KBM-7 (cell line): ENCODE measurements at regions not wholly inside any gene's neighbourhood (a gene's known extent, or its start where the extent isn't known, plus 50 kb on each side); places are given as distances from the start of the nearest gene placed in this dataset.
"Not testable (repeated sequence)": the region's sequence is repeated elsewhere in the genome, so short reads cannot be mapped to it uniquely, and the experiment has no call there.

Experiments used
- DNase-seq: peaks from one replicate; pipeline ENCODE4 v3.0.0-alpha.2; 2015
- in situ Hi-C: fragments of 300-500 bp; cut with MboI; formaldehyde crosslinking; loops from 2 replicates; pipeline ENCODE4 v1.14.3; 2020; ENCODE audit warnings: low sequenced_read_pairs, low pct_unique_long_range_greater_than_20kb, mixed read lengths

DNA sequence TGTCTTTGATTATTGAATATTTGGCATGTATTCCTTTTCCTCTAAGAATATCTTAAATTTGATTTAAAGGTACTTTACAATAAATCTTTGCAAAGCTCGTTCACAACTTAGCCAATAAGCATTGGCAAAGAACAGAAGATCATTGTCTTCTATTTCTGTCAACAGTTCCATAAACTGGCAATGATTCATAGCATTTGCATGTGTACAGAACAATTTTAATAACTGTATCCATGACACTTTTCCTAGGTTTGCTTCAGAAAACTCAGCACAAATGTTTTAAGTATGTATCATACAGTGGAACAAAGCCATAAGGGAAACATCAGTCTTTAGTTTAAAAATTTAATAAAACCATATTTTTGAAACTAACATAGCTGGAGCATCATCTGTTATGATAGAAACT is 462.7 kb upstream of the RPS6KA3 start:
- in situ Hi-C loops = no loop called here
- DNase-seq = no peak

DNA sequence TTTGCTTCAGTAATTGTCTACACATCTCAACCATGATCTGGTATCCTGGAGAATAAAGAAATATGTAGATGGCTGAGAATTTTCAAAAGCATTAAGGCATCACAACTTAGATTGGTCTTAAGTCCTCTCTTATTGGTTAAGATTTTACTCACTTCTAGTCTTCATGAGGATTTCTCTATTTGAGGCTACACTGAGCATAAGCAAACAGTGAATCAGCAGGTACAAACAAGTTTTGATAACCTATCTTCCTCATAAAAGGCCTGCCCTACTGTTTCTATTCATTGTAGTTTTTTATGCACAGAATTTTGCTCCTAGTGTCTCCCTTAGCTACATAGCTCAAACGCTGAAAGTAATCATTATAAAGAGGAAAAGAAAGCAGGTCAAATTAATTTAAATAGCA is 460.7 kb upstream of the RPS6KA3 start:
- in situ Hi-C loops = no loop called here

DNA sequence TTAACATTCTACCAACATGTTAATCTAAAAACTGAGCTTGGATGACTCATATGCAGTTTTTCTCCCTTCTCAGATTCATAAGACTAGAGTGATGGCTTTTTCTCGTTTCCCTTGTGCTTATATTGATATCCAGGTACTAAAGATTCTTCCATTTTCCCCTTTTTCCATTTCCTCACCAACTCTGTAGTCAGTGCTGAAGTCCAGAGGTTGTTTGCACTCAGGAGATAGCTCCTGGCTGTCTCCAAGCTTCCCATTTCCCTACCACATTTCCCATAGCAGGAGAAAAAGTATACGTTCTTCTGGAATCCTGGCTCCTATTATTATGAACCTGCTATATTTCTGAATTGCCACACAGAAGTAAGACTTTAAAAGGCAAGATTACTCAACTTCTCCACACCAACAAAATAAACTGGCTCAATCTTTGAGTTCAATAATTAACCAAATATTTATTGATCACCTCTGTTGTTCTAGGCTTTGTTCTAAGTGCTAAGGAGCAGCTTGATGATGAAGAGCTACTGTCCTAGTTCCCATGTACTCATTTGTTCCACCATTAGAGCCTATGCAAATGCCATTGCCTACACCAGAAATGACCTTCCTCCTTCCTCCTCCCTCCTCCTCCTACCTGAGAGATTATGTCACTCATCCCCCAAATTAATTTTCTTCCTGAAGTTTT is 454.4 kb upstream of the RPS6KA3 start:
- no peak for DNase-seq
- in situ Hi-C loops = no loop called here

More for the DNA sequence above, 460.7 kb upstream of the RPS6KA3 start:
- no peak for DNase-seq

DNA sequence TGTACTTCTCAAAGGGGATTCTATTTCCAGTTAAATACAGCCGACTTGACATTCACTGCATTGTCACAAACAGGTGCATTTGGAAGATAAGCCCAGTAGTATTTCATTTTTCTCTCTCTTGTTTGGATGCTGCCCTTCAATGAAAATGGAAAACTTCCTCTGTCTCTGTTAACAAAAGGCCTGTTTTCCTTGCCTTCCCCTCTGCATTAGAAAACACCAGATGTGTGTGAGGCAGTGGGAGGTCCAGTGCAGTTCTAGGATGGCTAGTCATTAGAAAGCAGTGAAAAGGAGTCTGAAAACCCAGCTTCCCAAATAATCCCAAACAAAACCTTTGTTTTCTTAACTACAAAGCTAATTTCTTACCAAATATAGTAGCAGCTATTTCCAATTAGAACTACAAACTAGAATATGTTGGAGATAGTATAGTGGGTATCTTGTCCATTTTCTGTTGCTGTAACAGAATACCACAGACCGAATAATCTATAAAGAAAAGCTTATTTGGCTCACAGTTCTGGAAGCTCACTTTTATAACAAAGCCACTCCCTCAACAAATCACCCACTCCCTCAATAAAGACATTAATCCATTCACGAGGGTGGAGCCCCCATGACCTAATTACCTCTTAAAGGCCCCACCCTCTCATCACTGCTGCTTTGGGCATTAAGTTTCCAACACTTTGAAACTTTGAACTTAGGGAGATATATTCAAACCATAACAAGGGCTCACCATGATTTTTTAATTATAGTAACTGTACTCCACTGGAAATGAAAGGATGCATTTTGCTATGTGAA is 452.1 kb upstream of the RPS6KA3 start:
- no peak for DNase-seq
- in situ Hi-C loops = no loop called here

DNA sequence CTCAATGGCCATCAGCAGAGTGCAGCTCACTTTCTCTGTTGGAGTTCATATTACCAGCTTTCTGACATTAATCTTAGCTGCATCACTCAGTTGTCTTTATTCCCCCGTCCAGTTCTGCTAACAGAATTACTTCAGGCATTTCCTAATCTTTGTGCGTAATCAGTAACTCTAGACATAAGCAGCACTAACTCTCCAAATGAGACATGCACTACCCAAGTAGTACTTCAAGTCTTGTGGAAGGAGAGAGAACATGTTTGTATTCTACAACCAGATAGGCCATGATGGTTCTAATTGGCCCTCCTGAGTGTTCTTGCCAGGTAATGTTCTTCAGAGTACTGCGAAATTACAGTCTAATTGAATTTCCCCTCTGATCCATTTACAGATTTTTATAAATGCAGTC is 448.5 kb upstream of the RPS6KA3 start:
- DNase-seq = no peak
- in situ Hi-C loops = no loop called here

DNA sequence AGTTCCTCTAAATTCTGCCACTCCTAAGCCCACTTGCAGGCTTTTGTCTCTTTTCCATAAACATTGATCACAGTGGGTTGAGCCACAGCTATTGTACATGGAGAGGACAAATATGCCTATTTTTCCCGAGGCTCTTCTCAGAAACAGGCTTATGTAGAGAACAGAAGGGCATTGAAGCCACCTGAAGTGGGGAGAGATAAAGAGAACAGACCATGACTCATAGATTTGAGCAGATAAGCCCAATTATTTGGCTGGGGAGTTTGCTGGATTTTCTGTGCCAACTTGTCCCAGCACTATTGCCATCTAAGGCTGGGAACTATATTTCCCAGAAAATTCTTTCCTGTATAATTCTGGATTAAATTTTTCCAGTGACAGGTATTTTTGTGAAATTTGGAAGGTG is 446.1 kb upstream of the RPS6KA3 start:
- in situ Hi-C loops = no loop called here

DNA sequence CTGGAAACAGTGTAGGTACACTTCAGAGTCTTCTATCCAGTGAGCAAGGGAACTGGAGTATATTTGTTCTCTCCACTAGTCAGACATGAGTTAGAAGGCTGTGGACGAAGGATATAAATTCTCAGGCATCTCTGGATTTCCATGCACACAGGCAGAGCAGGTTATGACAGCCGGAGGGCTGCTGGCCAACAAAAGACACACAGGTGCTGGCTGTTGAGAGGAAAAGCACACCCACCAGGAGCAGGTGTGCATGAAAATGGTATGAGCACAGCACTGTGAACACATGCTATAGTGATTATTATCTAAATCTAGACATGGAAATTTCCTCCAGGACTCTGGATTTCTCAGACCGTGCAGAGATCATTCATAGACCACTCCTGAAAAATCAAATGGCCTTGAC is 444.7 kb upstream of the RPS6KA3 start:
- DNase-seq = no peak
- in situ Hi-C loops = no loop called here

More for the DNA sequence above, 446.1 kb upstream of the RPS6KA3 start:
- no peak for DNase-seq

DNA sequence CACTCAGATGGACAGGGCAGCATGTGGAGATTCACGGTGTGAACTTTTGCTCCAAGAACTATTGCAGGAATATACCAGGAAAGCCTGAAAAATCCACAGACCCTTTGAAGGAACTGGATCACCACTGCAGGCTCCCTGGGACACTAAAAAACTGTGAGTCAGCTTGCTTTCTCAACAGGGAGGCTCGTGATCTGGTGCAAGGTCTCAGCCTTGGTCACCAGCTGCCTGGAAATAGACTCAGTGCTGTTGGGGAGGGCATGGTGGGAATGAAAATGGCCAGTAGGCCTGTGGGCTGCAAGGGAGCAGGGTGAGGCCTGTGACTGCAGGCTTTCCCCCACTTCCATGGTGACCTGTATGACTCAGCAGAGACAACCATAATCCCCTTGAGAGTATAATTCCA is 426.4 kb upstream of the RPS6KA3 start:
- in situ Hi-C loops = no loop called here
- no peak for DNase-seq

DNA sequence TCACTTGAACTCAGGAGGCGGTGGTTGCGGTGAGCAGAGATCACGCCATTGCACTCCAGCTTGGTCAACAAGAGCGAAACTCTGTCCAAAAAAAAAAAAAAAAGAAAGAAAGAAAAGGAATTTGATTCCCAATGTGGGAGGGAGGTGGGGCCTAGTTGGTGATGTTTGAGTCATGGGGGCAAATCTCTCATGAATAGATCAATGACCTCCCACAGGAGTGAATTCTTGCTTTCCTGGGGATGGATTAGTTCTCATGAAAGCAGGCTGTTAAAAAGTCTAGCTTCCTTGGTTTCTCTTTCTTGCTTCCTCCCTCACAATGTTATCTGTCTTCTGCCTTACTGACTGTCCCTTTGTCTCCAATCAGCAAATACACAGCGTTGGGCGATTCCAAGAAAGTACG is 419.5 kb upstream of the RPS6KA3 start:
- DNase-seq = no peak
- in situ Hi-C loops = no loop called here

DNA sequence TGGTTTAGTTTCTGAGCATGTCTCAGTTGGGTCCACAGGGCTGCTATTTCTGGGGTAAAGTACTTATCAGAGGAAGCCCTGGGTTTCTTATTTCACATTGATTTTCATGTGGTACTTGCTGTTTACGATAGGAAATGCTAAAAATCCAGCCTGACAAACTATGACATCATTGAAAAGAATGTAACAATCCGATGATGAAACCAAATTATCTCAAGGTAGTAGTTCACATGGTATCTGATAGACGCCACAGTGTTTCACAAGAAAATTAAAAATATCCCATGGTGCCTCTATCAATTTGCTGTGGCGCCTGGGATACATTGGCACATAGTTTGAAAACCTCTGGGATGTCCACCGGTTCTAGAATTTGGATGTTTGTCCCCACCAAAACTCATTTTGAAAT is 418.9 kb upstream of the RPS6KA3 start:
- in situ Hi-C loops = no loop called here
- DNase-seq = no peak

DNA sequence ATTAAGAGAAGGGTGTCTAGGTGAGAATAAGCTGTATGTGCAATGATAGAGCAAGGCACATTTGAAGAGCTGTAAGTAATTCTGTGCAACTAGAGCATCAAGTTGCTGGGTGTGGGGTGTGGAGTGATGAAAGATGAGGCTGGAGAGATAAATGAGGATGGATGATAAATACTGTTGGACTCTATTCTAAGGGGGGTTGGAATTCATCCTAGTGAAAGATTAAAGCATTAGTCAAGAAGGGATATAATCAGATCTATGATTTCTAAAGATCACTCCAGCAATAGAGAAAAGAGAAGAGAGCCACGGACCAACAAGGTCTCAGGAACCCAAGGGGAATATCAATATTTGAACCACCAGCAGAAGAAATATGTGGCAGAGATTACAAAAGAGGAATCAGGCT is 415.0 kb upstream of the RPS6KA3 start:
- in situ Hi-C loops = no loop called here
- DNase-seq = no peak

DNA sequence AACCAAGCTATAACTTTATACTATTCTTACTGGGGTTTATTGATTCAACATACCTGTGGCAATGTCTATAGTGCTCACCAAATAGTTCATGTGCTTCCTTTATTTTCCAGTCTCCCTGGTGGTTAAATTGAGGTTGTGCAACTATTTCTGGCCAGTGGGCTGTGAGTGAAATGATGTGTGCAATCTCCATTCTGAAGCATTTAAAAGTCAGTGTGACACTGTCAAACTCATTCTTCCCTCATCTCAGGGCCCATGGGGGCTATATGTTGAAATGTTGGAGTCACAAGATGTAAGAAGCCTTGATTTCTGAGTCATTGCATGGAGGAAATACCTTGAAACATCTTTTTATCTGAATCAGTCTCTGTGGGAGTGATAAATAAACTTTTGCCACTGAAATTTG is 414.3 kb upstream of the RPS6KA3 start:
- in situ Hi-C loops = no loop called here
- DNase-seq = peak; percentile 1

DNA sequence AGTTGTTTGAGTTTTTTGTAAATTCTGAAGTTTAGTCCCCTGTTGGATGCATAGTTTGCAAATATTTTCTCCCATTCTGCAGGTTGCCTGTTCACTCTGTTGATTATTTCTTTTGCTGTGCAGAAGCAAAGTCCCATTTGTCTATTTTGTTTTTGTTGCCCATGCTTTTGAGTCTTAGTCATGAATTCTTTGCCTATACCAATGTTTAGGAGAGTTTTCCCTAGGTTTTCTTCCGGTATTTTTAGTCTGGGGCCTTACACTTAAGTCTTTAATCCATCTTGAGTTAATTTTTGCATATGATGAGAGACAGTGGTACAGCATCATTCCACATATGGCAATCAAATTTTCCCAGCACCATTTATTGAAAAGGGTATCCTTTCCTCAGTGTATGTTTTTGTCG is 405.8 kb upstream of the RPS6KA3 start:
- no peak for DNase-seq
- in situ Hi-C loops = no loop called here

DNA sequence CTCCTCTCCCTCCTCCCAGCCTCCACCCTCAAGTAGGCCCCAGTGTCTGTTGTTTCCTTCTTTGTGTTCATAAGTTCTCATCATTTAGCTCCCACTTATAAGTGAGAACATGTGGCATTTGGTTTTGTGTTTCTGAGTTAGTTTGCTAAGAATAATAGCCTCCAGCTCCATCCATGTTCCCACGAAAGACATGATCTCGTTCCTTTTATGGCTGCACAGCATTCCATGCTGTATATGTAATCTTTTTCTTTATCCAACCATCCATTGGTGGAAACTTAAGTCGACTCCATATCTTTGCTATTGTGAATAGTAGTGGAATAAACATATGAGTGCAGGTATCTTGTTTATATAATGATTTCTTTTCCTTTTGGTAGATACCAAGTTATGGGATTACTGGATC is 405.0 kb upstream of the RPS6KA3 start:
- DNase-seq, in situ Hi-C loops: not testable (repeated sequence)

DNA sequence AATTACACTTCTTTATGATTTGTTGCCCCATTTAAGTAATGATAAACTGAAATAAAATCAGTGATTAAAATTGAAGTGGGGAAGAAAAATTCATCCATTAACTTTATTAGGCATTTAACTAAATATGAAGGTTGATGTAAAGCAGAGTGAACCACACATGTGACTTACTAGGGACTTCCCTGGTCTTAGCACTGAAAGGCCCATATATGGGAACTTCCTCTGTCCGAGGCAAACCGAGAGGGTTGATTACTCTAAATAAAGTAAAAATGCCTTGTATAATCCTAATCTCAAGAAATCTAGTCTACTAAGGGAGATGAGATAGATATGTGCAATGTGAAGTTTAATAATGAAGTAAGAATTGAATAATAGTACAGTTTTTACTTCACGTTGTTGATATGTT is 403.9 kb upstream of the RPS6KA3 start:
- in situ Hi-C loops = no loop called here
- no peak for DNase-seq

DNA sequence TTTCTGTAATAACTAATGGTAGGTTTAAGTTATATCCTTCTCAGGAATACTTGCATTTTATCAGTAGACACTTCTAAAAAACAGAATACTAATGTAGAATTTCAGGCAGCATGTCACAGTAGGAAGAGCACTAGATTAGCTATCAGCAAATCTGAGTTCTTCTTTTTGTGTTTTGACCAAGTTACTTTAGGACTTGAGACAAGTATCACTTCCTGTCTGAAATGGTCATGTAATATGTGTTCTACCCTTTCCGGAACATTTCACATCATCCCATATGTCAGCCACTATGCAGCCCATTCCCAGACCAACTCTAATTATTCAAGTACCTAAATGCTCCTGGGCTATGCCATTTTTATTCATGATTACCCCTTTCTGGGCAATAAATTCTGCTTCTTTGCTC is 401.8 kb upstream of the RPS6KA3 start:
- in situ Hi-C loops = no loop called here
- no peak for DNase-seq

DNA sequence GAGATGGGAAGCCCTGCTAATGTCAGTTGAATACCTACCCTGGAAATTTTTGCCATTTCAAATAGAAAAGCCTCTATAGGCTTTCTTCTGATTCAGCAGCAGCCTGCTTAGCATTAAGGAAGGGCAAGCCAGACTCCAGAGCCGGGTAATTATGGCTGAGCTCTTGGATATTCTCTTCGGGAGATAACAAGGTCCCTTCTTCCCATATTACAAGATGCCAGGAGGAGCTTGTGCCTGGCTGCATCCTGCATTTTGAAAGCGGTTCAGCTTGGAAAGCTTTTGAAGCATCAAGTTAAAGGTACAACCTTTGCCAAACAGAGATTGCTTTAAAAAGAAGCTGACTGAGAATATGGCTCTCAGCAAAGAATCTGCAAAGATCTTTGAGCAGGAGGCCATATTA is 399.6 kb upstream of the RPS6KA3 start:
- in situ Hi-C loops = no loop called here
- DNase-seq = no peak

DNA sequence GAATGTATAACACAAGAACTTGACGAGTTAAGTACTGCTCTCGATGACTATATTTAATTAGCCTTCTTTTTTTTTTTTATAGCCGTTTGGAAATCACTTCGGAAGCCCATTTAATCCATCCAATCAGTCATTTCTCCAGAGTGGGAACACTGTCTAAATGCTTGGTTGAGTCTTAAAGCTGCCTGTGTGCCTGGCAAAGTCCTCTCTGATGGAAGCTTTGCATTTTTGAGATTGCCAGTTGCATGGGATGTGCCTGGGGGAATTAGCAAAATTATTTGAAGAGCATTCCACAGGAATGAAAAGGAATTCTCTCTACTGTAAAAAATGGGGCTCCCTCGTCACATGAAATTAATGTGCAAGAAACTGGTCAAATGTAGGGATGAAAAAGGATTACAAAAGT is 398.8 kb upstream of the RPS6KA3 start:
- no peak for DNase-seq
- in situ Hi-C loops = no loop called here

DNA sequence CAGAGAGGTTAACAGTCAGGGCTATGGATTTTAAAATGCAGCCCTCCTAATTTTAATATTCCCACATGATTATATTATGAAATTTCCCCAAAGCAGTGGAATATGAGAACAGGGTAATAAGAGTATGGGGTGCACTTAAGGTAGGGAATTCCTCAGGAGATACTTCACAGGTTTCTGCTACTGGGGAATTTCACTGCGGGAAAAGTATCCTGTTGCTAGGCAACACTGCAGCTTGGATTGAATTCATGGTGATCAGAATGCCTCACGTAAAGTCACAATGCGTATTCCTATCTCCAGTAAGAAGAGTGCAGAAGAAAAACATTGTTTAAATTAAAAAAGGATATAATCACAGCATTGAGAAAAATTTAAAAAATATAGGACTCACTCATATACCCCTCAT is 398.1 kb upstream of the RPS6KA3 start:
- in situ Hi-C loops = no loop called here
- DNase-seq = no peak

DNA sequence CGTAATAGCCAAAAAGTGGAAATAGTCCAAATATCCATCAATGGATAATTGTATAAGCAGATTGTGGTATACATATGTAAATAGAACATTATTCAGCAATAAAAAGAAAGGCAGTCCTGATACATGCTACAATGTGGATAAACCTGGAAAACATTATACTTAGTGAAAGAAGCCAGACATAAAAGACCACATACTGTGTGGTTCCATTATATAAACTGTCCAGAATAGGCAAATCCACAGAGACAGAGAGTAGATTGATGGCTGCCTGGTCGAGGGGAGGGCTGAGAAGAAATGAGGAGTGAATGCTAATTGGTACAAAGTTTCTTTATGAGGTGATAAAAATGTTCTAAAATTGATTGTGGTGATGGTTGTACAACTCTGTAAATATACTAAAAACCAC is 397.4 kb upstream of the RPS6KA3 start:
- no peak for DNase-seq
- in situ Hi-C loops = no loop called here

DNA sequence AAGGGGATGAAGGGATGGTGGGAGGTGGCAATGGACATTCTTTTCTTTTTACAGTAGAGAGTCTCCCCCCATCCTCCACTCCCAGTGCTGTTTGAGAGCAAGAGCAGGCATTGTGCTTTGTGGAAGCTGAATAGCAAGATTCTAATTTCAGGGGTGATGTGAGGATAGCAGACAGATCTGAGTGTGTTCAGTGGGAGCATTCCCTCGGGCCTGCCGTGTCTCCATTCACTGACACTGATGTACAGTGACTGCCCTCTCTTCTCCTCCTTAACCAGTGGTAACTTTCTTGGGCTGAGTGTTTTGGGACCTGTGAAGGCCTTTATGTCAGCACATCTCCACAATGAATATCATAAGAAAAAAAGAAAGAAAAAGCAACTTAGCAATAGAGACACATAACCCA is 396.6 kb upstream of the RPS6KA3 start:
- DNase-seq = no peak

More for the DNA sequence above, 396.6 kb upstream of the RPS6KA3 start:
- in situ Hi-C loops = no loop called here
